HepG2 (cell line): ENCODE measurements at regions not wholly inside any gene's neighbourhood (a gene's known extent, or its start where the extent isn't known, plus 50 kb on each side); places are given as distances from the start of the nearest gene placed in this dataset.

Source experiments
- ATAC-seq: fragments of 200-7000 bp; cut with Tn5 transposase; 3 replicates; pipeline ENCODE4 v1.9.1; 2020; ENCODE audit warnings: mild to moderate bottlenecking, moderate library complexity
- BruUV-seq: library from RNA; stranded (reverse); fragments of 400-500 nt; replicated peaks from 2 replicates; lab custom pipeline; 2021; lab: Mats Ljungman, UMichigan
- CTCF ChIA-PET: fragments of 300-600 bp; formaldehyde crosslinking; extraction: SDS; loops from one replicate; lab custom pipeline; 2021; ENCODE audit warnings: low total read pairs, inconsistent platforms, low intra/inter-chr PET ratio; lab: Yijun Ruan, JAX
- POLR2A ChIA-PET: fragments of 350-600 bp; sonication (Branson Sonifier 250); formaldehyde crosslinking; loops from one replicate; lab custom pipeline; 2020; ENCODE audit warnings: antibody characterized with exemption, inconsistent platforms; lab: Yijun Ruan, JAX
- DNase-seq: peaks from one replicate; pipeline ENCODE4 v3.0.0-alpha.2; 2015; ENCODE audit warnings: low spot score
- FAIRE-seq: peaks from 3 replicates; lab custom pipeline; 2011; peaks lifted over from hg19 to GRCh38; lab: Jason Lieb, UNC
- H2AFZ ChIP-seq: one replicate; pipeline ENCODE4 v1.6.1; 2011; ENCODE audit warnings: low read length, inconsistent platforms
- H3K27ac ChIP-seq: fragments of 300-600 bp; 3 replicates; pipeline ENCODE4 v1.8.0; 2011; ENCODE audit warnings: mixed run types, mild to moderate bottlenecking, mixed read lengths, low read length, inconsistent platforms; ENCODE audit not compliant: insufficient read depth; ENCODE audit errors: extremely low read length
- H3K27me3 ChIP-seq, 2 experiments: fragments of 200-600 bp in 1 of 2; 2 replicates in 1 of 2; 3 replicates in 1 of 2; pipeline versions ENCODE4 v1.6.0 to v1.8.0; 2011; ENCODE audit warnings: low read length in 2 of 2, mild to moderate bottlenecking in 2 of 2, moderate library complexity in 2 of 2, inconsistent platforms in 1 of 2; ENCODE audit not compliant: insufficient read depth in 2 of 2, control insufficient read depth in 1 of 2
- H3K36me3 ChIP-seq, 2 experiments: fragments of 200-600 bp in 1 of 2; replicated peaks in 1 of 2; 2 replicates in 1 of 2; 3 replicates in 1 of 2; pipeline versions ENCODE4 v1.5.1 to v1.8.0; 2011; ENCODE audit warnings: low read length in 2 of 2, inconsistent platforms in 1 of 2; ENCODE audit not compliant: insufficient read depth in 2 of 2, control insufficient read depth in 1 of 2
- H3K4me1 ChIP-seq: 2 replicates; pipeline ENCODE4 v1.5.1; 2012; ENCODE audit warnings: low read length, inconsistent platforms; ENCODE audit not compliant: insufficient read depth
- H3K4me2 ChIP-seq: 2 replicates; pipeline ENCODE4 v1.6.0; 2011; ENCODE audit warnings: low read depth, low read length, inconsistent platforms
- H3K4me3 ChIP-seq, 3 experiments: fragments of 200-600 bp in 1 of 3; sonication (generic), shearing (Covaris generic) in 1 of 3; replicated peaks in 1 of 3; 2 replicates each; pipeline ENCODE4 v1.5.1; 2011 to 2016; ENCODE audit warnings: low read length in 3 of 3, inconsistent platforms in 2 of 3, low read depth in 2 of 3, mild to moderate bottlenecking in 2 of 3, control low read depth in 1 of 3, mixed read lengths in 1 of 3; ENCODE audit not compliant: insufficient read depth in 1 of 3
- H3K79me2 ChIP-seq: one replicate; pipeline ENCODE4 v1.6.1; 2011; ENCODE audit warnings: low read length, inconsistent platforms; ENCODE audit not compliant: insufficient read depth
- H3K9ac ChIP-seq: 2 replicates; pipeline ENCODE4 v1.6.0; 2011; ENCODE audit warnings: mild to moderate bottlenecking, low read depth, low read length, inconsistent platforms; ENCODE audit not compliant: insufficient read depth
- H3K9me3 ChIP-seq: 2 replicates; pipeline ENCODE4 v1.5.1; 2012; ENCODE audit warnings: mild to moderate bottlenecking, low read length
- H4K20me1 ChIP-seq: 2 replicates; pipeline ENCODE4 v1.6.0; 2011; ENCODE audit warnings: inconsistent platforms, mild to moderate bottlenecking, low read length, moderate library complexity; ENCODE audit not compliant: insufficient read depth
- ARID3A ChIP-seq: IDR thresholded peaks from 2 replicates; pipeline ENCODE4 v1.6.1; 2012; ENCODE audit warnings: low read depth, low read length, improper control_type of control experiment
- ESRRA ChIP-seq: sonication (generic); formaldehyde crosslinking; IDR thresholded peaks from 2 replicates; pipeline ENCODE4 v1.5.1; 2020; ENCODE audit warnings: mild to moderate bottlenecking, low read depth, missing genetic modification reagents
- HDAC2 ChIP-seq: sonication (generic); formaldehyde crosslinking; IDR thresholded peaks from 2 replicates; pipeline ENCODE4 v1.4.0; 2020; ENCODE audit warnings: missing genetic modification reagents
- IRX3 ChIP-seq: sonication (generic); formaldehyde crosslinking; IDR thresholded peaks from 2 replicates; pipeline ENCODE4 v1.8.1; 2023; ENCODE audit warnings: mild to moderate bottlenecking, low read depth, missing genetic modification reagents, borderline replicate concordance
- MEIS2 ChIP-seq: sonication (generic); formaldehyde crosslinking; IDR thresholded peaks from 2 replicates; pipeline ENCODE4 v1.9.0; 2021; ENCODE audit warnings: mild to moderate bottlenecking, missing genetic modification reagents
- NKX3-1 ChIP-seq: sonication (generic); formaldehyde crosslinking; IDR thresholded peaks from 2 replicates; pipeline ENCODE4 v1.5.0; 2020; ENCODE audit warnings: missing genetic modification reagents
- POLR2AphosphoS2 ChIP-seq: IDR thresholded peaks from 2 replicates; pipeline ENCODE4 v1.6.1; 2011; ENCODE audit warnings: low read depth, low read length, improper control_type of control experiment
- RFX5 ChIP-seq: IDR thresholded peaks from 2 replicates; pipeline ENCODE4 v1.6.1; 2011; ENCODE audit warnings: low read depth, low read length, improper control_type of control experiment
- SOX5 ChIP-seq: IDR thresholded peaks from 2 replicates; pipeline ENCODE4 v1.6.1; 2016; ENCODE audit warnings: borderline replicate concordance
- TP53 ChIP-seq: sonication (generic); formaldehyde crosslinking; conservative IDR thresholded peaks from 2 replicates; pipeline ENCODE4 v1.4.0; 2020; ENCODE audit warnings: missing genetic modification reagents
- WGBS: methylation state at CpG from one replicate; pipeline ENCODE4 v1.1.6; 2017; ENCODE audit warnings: low lambda C conversion rate; 5-methylcytosine and 5-hydroxymethylcytosine counted together
- in situ Hi-C: cut with HindIII; loops from 2 replicates; pipeline ENCODE4 v1.10.0; 2017; ENCODE audit warnings: low pct_unique_long_range_greater_than_20kb; ENCODE audit not compliant: extremely low pct_ligation_motif_present
- intact Hi-C: fragments of 100-400 bp; cut with micrococcal nuclease; formaldehyde crosslinking; loops from one replicate; pipeline ENCODE4 v1.10.0; 2022; ENCODE audit not compliant: unreplicated experiment
- TF ChIP-seq, protein P1 (sequence below): sonication (generic); formaldehyde crosslinking; IDR thresholded peaks from 2 replicates; pipeline ENCODE4 v1.4.0; 2020; ENCODE audit warnings: missing genetic modification reagents
- TF ChIP-seq, protein P2 (sequence below): sonication (generic); formaldehyde crosslinking; IDR thresholded peaks from 2 replicates; pipeline ENCODE4 v1.8.1; 2023; ENCODE audit warnings: mild to moderate bottlenecking, missing genetic modification reagents

GRCh38 chr12:87612996-87613395 is 416.2 kb downstream of the C12orf50 start:
- no peak for FAIRE-seq
- Histone ChIP-seq H3K4me3 (no peak overlapping the region), H3K4me2 (no peak overlapping the region), H4K20me1 (no peaks in the 10 kb centered on the region), H3K27ac (no peak overlapping the region), H2AFZ (no peak overlapping the region), H3K27me3 (no peaks in the 10 kb centered on the region), H3K4me1 (no peaks in the 10 kb centered on the region), H3K9me3 (peaks cover 76% of the 10 kb centered on the region), H3K9ac (no peak overlapping the region), H3K79me2 (no peaks in the 10 kb centered on the region), H3K36me3 (no peaks in the 10 kb centered on the region)
- no peak for ATAC-seq
- WGBS: 20% methylated on average over 2 of the region's 2 CpGs
- intact Hi-C loops: no loop called here
- TF ChIP-seq MEIS2 (CRISPR knock-in tag) (no peak), ESRRA (CRISPR knock-in tag) (no peak), HDAC2 (CRISPR knock-in tag) (no peak), POLR2AphosphoS2 (no peak), NKX3-1 (CRISPR knock-in tag) (no peak), SOX5 (CRISPR knock-in tag) (no peak), TP53 (CRISPR knock-in tag) (no peak), RFX5 (no peak)
- in situ Hi-C loops: no loop called here
- DNase-seq: no peak
- CTCF ChIA-PET: no interaction called here
- BruUV-seq: no TSS peak
- POLR2A ChIA-PET: no interaction called here

GRCh38 chr12:87608321-87608720 is 420.9 kb downstream of the C12orf50 start:
- POLR2A ChIA-PET: no interaction called here
- Histone ChIP-seq H3K79me2 (no peaks in the 10 kb centered on the region), H2AFZ (no peak overlapping the region), H4K20me1 (no peaks in the 10 kb centered on the region), H3K4me2 (no peak overlapping the region)
- ATAC-seq: no peak
- 5% methylated on average over 2 of the region's 2 CpGs for WGBS
- no peak for TF ChIP-seq ARID3A
- TF ChIP-seq, protein P1, sequence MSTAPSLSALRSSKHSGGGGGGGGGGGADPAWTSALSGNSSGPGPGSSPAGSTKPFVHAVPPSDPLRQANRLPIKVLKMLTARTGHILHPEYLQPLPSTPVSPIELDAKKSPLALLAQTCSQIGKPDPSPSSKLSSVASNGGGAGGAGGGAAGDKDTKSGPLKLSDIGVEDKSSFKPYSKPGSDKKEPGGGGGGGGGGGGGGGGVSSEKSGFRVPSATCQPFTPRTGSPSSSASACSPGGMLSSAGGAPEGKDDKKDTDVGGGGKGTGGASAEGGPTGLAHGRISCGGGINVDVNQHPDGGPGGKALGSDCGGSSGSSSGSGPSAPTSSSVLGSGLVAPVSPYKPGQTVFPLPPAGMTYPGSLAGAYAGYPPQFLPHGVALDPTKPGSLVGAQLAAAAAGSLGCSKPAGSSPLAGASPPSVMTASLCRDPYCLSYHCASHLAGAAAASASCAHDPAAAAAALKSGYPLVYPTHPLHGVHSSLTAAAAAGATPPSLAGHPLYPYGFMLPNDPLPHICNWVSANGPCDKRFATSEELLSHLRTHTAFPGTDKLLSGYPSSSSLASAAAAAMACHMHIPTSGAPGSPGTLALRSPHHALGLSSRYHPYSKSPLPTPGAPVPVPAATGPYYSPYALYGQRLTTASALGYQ (CRISPR knock-in tag): no peak
- TF ChIP-seq, protein P2, sequence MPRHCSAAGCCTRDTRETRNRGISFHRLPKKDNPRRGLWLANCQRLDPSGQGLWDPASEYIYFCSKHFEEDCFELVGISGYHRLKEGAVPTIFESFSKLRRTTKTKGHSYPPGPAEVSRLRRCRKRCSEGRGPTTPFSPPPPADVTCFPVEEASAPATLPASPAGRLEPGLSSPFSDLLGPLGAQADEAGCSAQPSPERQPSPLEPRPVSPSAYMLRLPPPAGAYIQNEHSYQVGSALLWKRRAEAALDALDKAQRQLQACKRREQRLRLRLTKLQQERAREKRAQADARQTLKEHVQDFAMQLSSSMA (CRISPR knock-in tag): no peak
- no peak for TF ChIP-seq IRX3 (CRISPR knock-in tag)
- TF ChIP-seq, all 625 proteins: peak for 0
- BruUV-seq: no TSS peak
- H3K36me3 ChIP-seq: no peaks in the 10 kb centered on the region
- no peak overlapping the region for H3K4me3 ChIP-seq
- peaks cover 81% of the 10 kb centered on the region for H3K9me3 ChIP-seq
- CTCF ChIA-PET: no interaction called here
- in situ Hi-C loops (no loop called here), intact Hi-C loops (no loop called here)
- H3K27ac ChIP-seq: no peak overlapping the region
- H3K27me3 ChIP-seq: no peaks in the 10 kb centered on the region
- H3K4me1 ChIP-seq: no peaks in the 10 kb centered on the region
- no peak for DNase-seq
- H3K9ac ChIP-seq: no peak overlapping the region
- no peak for FAIRE-seq
